CD4-positive, alpha-beta T cell treated with Interleukin-4 for 4 hours (primary cell): ENCODE measurements at regions not wholly inside any gene's neighbourhood (a gene's known extent, or its start where the extent isn't known, plus 50 kb on each side); places are given as distances from the start of the nearest gene placed in this dataset.
"Not testable (repeated sequence)": the region's sequence is repeated elsewhere in the genome, so short reads cannot be mapped to it uniquely, and the experiment has no call there.

Experiments used
- DNase-seq: peaks from one replicate; pipeline ENCODE4 v3.0.0-alpha.2; 2020

DNA sequence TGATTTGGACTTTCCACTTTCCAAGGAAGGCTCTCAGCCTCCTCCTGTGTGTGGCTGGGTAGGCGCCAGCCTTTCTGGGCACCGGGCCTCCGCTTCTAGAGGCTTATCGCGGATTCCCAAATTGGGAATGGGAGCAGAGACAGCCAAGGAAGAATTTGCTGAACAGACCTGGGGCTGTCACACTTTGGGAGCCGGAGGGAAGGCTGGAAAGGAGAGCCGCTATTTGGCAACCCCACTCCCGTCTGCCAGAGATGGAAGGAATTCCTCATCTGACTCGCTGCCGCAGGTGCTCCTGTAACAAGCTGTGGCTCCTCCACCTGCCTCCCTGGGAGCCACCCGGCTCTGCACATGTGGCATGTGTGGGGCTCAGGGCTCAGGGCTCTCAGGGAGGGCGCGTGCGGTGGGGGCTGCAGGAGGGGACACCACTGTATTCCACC, 50.8 kb upstream of the ECHDC3 start:
- no peak for DNase-seq

DNA sequence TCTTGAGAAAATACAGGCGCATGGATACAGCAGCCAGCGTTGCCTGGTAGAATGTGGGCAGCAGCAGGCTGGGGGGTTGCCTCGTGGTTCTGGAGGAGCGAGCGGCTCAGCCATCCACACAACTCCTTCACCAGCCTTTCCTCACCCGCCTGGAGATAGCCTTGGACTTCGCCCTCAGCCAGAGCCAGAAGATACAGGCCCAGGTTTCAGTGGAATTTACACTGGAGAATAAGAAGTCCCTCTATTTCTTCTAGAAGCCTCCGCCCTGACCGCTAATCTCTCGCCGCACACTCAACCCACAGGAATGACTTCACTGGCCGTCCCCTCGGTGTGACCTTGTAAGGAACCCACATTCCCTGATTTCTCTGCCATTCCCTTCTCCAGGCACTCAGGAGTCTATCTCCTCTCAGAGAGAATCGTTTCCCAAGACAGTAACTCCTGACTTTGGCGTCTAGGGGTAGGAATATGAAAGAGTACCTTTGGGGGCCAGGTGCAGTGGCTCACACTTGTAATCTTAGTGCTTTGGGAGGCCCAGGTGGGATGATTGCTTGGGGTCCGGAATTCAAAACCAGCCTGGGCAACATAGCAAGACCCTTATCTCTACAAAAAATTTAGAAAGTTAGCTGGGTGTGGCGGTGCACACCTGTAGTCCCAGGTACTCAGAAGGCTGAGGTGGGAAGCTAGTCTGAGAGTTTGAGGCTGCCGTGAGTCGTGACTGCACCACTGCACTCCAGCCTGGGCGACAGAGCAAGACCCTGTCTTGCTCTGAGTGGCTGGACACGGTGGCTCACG, 52.0 kb upstream of the ECHDC3 start:
- DNase-seq: no peak

DNA sequence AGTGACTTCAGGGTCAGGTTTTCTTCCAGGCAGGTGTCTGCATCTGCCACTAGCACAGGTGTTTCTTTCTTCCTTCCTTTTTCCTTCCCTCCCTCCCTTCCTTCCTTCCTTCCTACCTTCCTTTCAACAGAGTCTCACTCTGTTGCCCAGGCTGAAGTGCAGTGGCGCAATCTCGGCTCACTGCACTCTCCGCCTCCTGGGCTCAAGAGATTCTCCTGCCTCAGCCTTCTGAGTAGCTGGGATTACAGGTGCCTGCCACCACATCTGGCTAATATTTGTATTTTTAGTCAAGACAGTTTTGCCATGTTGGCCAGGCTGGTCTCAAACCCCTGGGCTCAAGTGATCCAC, 53.8 kb upstream of the ECHDC3 start:
- DNase-seq: not testable (repeated sequence)

DNA sequence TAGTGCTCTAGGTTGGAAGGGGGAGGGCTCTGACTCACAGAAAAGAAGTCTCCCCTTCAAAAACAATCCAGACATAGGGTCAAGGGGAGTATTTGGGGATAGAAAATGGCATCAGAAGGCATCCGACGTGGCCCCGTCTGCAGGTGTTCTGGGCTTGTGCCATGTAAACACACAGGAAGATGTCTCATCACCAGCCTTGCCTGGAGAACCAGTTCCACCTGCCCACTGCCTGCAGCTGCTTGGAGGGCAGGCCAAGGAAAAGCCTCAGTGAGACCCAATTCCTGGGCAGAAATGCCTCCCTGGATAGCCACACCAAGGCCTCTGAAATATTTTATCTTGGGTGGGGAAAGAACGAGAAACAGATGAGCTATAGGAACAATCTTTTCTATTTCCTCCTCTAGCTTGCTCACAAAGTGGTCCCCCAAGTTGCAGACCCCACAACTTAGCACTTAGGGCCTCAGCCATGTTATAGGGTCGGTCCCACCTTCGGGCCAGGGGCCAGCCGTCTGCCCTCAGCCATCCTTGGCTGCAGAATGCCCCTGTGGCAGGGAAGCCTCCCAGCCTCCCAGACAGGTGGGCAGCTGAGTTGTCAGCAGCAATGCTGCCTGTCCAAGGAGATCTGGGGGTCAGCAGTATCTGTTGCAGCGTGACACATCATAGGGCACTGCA, 54.3 kb upstream of the ECHDC3 start:
- DNase-seq: no peak

DNA sequence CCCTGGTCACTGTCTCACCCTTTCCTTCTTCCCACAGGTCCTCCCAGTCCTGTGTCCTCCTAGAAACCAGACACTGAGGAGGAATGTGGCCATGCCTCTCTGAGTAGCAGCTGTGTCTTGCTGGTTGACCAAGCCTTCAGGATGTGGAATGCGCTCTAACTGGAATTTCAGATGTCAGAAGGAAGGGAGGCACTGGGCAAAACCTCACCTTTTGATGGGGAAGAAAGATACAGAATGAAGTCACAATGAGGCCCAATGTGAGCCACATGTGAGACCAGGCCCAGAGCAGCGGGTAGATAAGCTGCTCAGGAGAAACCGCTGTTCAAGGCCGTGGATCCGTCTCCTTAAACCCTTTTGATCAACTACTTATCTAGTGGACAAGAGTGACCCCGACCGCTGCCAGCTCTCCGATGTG, 54.8 kb upstream of the ECHDC3 start:
- no peak for DNase-seq

DNA sequence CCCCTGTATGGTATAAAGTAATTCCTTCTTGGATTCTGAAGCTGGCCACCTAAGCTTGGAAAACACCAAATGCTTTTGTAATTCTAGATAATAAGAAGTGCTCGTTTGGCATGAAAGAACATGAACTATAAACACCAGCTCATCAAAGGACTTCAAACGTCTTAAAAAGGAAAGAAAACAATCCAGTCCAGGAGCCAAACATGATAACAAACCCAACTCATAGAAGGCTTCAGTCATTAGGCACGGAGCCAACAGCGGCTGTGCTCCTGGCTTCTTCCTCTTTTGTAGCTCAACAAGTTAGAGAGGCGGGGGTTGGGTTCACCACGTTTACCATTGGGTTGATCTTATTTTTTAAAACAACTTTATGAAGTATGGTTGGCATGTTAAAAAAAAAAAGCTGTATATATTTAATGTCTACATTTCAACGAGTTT, 56.4 kb upstream of the ECHDC3 start:
- peak; percentile 36 for DNase-seq

DNA sequence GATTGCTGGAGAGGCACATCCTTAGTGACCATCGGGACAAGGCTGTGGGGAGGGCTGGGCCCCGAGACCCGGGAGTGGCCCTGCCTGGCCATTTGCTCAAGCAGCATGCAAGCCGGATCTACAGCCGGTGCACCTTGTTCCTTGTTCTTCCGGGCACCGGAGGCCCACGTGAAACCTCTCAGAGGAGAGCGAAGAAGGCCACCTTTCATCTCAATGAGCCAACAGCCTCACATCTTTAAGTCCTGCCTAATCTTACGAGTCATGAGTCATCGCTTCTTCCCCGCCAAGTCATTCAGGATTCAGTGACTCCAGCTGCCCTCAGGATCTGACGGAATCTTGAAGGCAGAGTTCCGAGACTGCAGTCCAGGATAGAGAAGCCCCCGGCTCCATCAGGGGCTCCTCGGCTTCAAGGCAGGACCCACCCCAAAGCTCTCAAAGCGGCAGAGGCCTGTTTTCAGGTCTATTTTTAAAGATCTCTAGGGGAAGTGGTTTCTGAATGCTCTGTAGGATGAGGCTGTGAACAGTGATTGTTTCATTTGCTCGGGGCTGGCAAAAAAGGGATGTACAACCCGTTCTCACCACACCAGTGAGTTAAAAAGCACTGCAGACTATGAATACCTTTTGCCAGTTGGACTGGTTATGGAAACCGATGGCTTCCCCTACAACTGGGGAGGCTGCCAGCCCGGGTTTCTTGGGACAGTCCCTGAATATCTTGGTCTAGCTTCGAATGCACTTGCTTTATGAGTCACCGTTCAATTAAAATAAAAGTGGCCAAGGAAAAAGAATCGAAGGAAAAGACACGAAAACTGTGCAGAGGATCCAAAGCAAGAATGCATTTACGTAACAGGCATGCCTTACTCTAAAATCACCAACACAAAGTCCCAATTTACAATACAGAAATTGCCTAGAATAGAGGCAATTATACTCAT, 57.2 kb upstream of the ECHDC3 start:
- peak; percentile 49 for DNase-seq

DNA sequence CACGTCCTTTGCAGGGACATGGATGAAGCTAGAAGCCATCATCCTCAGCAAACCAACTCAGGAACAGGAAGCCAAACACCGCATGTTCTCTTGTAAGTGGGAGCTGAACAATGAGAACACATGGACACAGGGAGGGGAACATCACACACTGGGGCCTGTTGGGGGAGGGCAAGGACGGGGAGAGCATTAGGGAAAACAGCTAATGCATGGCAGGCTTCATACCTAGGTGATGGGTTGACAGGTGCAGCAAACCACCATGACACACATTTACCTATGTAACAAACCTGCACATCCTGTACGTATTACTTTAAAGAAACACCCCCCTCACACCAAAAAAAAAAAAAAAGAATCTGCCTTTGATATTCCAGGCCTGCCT, 57.9 kb upstream of the ECHDC3 start:
- not testable (repeated sequence) for DNase-seq

DNA sequence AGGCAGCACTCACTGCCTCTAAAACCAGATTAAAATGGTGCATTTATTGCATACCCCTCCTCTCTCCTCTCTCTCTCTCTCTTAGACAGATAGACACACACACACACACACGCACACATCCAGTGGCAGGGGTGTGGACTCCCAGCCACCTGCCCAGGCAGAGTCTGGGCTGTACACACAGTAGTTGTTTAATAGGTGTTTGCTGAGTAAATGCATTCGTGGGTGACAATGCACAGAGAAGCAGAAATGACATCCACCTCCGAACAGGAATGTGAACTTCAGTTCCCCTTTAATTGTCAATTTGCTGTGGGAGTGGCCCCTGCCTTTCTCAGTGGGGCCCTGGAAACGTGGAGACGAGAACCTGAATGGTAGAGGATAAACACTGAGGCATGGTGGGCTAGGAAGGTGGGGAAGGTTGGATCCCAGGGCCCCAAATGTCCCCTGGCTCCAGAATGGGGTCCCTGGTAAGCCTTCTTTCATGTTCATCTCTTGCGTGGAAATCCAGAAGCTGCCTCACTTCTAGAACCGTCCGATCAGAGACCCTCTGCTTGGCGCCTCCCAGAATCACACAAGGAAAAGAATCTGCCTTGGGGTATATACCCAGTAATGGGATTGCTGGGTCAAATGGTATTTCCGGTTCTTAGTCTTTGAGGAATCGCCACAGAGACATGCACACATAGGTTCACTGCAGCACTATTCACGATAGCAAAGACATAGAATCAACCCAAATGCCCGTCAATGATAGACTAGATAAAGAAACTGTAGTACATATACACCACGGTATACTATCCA, 58.5 kb upstream of the ECHDC3 start:
- no peak for DNase-seq

DNA sequence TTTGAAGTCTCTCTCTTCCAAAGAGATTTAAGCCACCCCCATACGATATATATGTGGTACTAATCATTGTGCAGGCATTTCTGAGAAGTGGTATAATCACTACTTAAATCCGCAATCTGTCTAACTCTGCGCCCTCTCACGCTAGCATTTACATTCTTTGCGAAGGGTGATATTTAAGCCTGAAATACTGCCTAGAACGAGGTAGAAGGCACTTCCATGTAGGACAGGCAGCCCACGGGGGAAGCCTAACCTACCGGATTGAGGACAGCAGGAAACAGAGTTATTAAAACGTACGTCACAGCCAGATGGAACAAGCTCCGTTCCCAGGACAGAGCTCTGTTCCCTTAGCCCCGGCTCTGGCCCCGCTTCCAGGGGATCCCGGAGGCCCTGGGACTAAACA, 59.3 kb upstream of the ECHDC3 start:
- no peak for DNase-seq

DNA sequence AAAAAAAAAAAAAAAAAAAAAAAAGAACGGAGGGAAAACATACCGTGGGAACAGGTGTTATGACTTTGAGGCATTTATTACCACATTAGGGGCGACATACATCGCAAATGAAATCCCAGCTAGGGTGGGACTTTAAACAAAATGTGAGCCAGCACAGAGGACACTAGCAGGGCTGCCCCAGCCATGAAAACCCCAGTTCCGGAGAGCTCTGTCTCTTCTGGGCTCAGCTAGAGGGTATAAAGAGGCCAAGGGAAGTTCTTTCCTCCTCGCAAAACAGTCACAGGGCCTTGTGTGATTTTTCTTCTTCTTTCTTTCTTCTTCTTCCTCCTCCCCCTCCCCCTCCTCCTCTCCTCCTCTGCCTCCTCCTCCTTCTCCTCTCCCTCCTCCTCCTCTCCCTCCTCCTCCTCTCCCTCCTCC, 59.9 kb upstream of the ECHDC3 start:
- DNase-seq: no peak

DNA sequence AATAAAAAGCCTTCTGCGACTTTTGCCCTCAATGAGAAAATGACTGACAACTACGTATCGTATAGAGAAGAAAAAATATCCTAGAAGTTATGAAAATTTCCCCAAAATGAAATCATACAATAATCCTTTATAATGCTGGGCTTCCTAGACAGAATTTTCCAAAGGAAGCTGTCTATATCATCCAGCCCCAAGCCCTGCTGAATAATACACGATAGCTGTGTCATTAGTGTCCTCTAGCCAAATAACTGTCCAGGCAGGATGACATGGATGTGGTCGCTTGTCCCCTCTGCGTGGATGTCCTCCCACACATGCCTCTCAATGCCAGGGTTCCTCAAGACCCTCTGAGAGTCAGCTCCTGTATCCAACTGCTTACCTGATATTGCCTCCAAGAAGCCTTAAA, 61.7 kb upstream of the ECHDC3 start:
- no peak for DNase-seq

DNA sequence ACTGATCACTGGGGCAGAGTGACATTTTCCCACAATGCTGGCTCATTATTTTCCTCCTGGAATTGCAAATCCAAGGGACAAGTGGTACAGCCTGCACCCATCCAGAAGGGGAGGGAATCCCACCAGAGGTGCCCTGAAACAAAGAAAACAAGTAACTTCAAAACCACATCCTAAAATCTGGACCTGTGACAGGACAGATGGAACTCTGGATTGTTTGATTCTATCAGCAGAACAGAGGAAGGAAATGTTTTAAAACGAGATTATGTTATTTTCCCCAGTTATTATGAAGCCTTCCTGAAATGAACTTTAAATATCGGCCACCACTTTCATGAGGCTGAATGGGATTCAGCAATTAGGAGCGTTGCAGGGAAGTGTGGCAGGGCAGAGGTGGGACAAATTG, 62.2 kb upstream of the ECHDC3 start:
- no peak for DNase-seq

DNA sequence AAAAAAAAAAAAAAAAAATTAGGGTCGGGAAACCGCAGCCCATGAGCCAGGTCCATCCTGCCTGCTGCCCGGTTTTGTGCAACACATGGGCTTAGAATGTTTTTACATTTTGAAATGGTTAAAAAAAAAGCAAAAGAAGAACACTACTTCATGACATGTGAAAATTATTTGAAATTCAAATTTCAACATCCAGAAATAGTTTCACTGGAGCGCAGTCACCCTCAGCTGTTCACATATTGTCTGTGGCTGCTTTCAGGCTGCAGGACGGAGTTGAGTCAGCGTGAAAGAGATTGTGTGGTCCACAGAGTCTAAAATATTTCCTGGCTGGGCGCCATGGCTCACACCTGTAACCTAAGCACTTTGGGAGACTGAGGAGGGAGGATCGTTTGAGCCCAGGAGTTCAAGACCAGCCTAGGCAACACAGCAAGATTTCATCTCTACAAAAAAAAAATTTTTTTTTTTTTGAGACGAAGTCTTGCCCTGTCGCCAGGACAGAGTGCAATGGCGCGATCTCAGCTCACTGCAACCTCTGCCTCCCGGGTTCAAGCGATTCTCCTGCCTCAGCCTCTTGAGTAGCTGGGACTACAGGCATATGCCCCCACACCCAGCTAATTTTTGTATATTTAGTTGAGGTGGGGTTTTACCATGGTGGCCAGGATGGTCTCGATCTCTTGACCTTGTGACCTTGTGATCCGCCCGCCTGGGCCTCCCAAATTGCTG, 63.9 kb upstream of the ECHDC3 start:
- DNase-seq: no peak

DNA sequence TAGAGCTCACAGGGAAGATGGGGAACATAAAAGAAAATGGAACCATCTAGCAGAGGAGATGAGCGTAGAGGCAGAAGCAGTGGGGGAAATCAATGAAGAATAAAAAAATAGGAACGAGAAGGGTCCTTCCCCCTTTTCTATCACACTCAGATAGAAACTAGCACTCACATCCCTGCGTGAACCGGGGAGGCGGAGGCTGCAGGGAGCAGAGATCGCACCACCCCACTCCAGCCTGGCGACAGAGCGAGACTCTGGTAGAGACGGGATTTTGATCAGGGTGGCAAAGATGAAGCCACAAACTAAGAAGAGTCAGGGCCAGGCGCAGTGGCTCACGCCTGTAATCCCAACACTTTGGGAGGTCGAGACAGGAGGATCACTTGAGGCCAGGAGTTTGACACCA, 64.7 kb upstream of the ECHDC3 start:
- no peak for DNase-seq

DNA sequence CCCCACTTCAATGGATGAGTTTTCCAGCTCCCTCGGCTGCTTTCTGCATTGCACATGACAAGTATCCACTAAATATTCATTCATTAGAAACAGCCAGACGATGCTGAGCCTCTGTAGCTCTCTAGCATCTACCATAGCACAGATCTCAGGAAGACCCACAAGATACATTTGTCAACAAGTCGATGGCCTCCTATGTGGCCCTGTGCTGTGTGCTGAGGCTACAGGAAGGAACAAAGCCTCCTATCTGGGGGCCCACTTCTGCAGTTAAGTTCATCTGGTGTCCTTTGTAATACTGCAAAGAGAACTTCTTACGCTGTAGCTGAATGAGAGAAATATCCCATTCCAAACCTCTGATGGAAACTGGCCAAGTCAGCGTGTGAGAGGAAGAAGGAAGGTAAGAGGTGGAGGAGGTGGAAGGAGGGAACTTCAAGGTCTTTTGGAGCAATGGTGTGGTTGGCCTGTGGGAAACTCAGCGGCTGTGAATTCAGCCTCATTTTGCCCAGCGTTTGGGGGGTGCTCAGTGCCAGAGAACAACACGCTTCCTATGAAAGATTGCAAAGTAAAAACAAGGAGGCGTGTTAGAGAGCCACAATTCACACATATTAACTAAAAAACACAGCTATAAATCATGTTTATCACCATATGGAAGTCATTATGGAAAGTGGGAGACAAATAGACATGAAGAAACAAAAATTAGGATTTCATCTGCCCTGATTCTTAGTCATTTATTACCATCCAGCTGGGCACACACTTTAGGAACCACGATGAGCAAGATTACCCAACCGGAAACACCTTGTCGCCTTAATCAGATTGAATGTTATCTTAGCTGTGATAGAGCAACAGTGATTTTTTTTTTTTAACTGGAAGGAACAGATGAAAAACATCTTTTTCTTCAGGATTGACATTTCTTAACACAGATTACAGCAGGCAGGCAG, 62.2 kb upstream of the USP6NL start:
- no peak for DNase-seq

DNA sequence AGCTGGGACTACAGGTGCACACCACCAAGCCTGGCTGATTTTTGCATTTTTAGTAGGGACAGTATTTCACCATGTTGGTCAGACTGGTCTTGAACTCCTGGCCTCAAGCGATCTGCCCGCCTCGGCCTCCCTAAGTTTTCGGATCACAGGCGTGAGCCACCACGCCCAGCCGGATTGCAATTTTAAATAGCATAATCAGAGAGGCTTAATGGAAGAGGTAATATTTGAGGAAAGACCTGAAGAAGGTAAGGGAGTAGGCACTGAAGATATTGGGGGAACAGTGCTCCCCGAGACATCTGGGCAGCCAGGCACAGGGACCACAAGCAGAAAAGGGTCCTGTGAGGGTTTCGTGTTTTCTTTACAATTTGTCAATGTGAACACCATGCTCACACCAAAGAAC, 61.4 kb upstream of the USP6NL start:
- DNase-seq: no peak

DNA sequence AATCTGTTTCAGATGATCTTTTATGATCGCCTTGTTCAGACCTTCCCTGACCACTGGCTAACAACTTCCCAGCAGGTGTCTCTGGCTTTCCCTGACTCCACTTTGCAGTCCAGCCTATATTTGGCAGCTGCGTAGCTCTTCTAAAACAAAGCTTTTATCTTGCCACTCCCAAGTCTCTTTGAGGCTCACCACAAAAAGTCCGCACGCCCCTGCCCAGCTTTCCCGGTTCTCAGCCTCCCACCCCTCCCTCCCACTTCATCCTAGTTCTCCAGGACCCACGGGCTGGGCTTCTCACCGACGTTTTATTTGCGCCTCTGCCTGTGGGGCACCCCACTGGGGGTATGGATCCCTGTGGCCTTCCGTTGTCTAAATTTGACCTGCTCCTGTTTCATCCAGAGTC, 58.9 kb upstream of the USP6NL start:
- no peak for DNase-seq

DNA sequence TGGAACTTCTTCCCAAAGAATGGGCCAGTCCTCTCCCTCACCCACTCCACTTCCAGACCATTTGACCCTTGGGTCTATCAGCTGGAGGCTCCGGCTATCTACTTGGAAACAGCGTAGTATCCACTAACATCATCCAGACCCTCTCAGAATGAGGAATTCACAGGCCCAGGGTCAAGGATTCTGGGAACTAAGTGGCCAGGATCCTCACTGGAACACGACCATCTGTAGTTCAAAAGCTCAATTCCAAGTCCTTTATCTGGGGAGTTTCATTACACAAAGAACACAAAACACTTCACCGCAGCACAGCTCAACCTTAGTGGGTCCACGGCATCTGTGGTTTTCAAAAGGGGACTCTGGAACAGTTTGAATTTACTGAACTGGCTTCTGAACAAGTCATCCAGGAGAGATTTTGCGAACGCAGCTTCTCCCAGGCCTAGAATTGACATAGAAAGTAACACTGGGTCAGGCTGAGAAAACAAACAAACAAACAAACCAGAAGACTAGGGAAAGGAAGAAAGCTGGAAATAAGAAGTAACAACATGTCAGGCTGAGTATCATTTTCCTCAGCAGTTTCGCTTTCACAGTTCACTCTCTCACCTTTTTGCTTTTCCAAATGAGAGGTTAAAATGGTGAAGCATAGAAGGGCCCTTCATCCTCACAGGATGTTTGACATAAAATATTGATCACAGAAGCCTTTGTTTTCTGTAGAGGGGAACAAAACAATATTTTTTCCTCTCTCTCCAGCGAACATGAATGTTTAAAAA, 57.6 kb upstream of the USP6NL start:
- no peak for DNase-seq

DNA sequence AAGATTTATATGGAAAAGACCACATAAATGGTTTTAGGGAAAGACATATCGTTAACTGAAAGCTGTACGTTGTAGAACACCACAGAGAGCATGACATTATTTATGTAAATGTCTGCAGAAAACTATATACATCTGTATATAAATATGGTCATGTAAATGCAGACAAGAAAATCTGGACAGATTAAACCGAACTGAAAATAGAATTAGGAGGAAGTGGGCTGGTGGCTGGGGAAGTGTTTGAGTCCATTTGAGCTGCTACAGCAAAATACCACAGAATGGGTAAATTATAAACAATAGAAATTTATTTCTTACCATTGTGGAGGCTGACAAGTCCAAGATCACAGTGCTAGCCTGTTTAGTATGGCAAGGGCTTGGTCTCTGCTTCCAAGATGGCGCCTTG, 56.3 kb upstream of the USP6NL start:
- DNase-seq: no peak
